SK-N-SH treated with all-trans-retinoic acid at 6 μM for 48 hours (cell line): ENCODE measurements at regions not wholly inside any gene's neighbourhood (a gene's known extent, or its start where the extent isn't known, plus 50 kb on each side); places are given as distances from the start of the nearest gene placed in this dataset.

Experiments used
- ESRRG ChIP-seq: fragments of 250-450 bp; sonication (Bioruptor Pico); IDR thresholded peaks from 2 replicates; pipeline ENCODE4 v1.6.1; 2021; ENCODE audit warnings: mild to moderate bottlenecking
- SNAI2 ChIP-seq: fragments of 250-450 bp; sonication (Bioruptor Pico); IDR thresholded peaks from 2 replicates; pipeline ENCODE4 v1.5.0; 2020; ENCODE audit warnings: mild to moderate bottlenecking, moderate library complexity
- ZNF70 ChIP-seq: fragments of 450-650 bp; formaldehyde crosslinking; IDR thresholded peaks from 2 replicates; pipeline ENCODE4 v1.5.0; 2020; ENCODE audit warnings: mild to moderate bottlenecking, moderate library complexity

GRCh38 chr18:60082282-60082681, 182.5 kb downstream of the PMAIP1 start:
- TF ChIP-seq SNAI2 (no peak), ZNF70 (no peak), ESRRG (CRISPR knock-in tag) (no peak)
